Upper lobe of left lung (tissue), 6 donors: ENCODE measurements at regions not wholly inside any gene's neighbourhood (a gene's known extent, or its start where the extent isn't known, plus 50 kb on each side); places are given as distances from the start of the nearest gene placed in this dataset.

Experiments used
- ATAC-seq, 2 donors: fragments of 200-7000 bp; cut with Tn5 transposase; one replicate each; pipeline ENCODE4 v1.9.1; 2022; ENCODE audit warnings: mild to moderate bottlenecking in 2 of 2, moderate library complexity in 2 of 2; ENCODE audit not compliant: low FRiP score in 2 of 2
- DNase-seq, 2 donors: peaks; one replicate each; pipeline ENCODE4 v3.0.0-alpha.2; 2019 to 2020
- H3K27ac ChIP-seq, 4 donors: fragments of 200-600 bp; sonication (generic); one replicate each; pipeline ENCODE4 v1.5.1; 2016 to 2019
- H3K27me3 ChIP-seq, 4 donors: fragments of 200-600 bp; sonication (generic); one replicate each; pipeline ENCODE4 v1.5.1; 2017 to 2019
- H3K36me3 ChIP-seq, 4 donors: fragments of 200-600 bp; sonication (generic); one replicate each; pipeline ENCODE4 v1.5.1; 2016 to 2019
- H3K4me1 ChIP-seq, 4 donors: fragments of 200-600 bp; sonication (generic); one replicate each; pipeline ENCODE4 v1.5.1; 2018 to 2019
- H3K4me3 ChIP-seq, 4 donors: fragments of 200-600 bp; sonication (generic); one replicate each; pipeline ENCODE4 v1.5.1; 2017 to 2019; ENCODE audit warnings: mild to moderate bottlenecking in 2 of 4, moderate library complexity in 1 of 4
- H3K9me3 ChIP-seq, 4 donors: fragments of 200-600 bp; sonication (generic); one replicate each; pipeline ENCODE4 v1.5.1; 2018 to 2019
- EP300 ChIP-seq, 4 donors: sonication (generic); formaldehyde crosslinking; IDR thresholded peaks; one replicate each; pipeline ENCODE4 v1.5.1; 2017; ENCODE audit warnings: antibody characterized with exemption in 4 of 4, control low read depth in 2 of 4
- POLR2A ChIP-seq, 4 donors: fragments of 450-650 bp; IDR thresholded peaks; one replicate each; pipeline ENCODE4 v1.5.1; 2016 to 2017; ENCODE audit warnings: antibody characterized with exemption in 4 of 4, mild to moderate bottlenecking in 2 of 4
- POLR2AphosphoS5 ChIP-seq, 2 donors: sonication (generic); formaldehyde crosslinking; IDR thresholded peaks; one replicate each; pipeline ENCODE4 v1.5.1; 2017; ENCODE audit warnings: antibody characterized with exemption in 2 of 2
- WGBS, 2 donors: methylation state at CpG; one replicate each; pipeline ENCODE4 v1.1.5; 2017 to 2018; 5-methylcytosine and 5-hydroxymethylcytosine counted together
- TF ChIP-seq, protein P1 (sequence below), 6 experiments: fragments of 450-650 bp in 4 of 6; fragments of 200-600 bp in 2 of 6; sonication (generic) in 2 of 6; IDR thresholded peaks; one replicate each; pipeline ENCODE4 v1.5.1; 2016 to 2019; ENCODE audit warnings: antibody characterized with exemption in 6 of 6
- donor health status: DM: no; HTN: no; CAD: no; lungs with moderate emphysema.
- donor health status: DM: no; HTN: yes; CAD: no; lungs with severe emphysema.

DNA sequence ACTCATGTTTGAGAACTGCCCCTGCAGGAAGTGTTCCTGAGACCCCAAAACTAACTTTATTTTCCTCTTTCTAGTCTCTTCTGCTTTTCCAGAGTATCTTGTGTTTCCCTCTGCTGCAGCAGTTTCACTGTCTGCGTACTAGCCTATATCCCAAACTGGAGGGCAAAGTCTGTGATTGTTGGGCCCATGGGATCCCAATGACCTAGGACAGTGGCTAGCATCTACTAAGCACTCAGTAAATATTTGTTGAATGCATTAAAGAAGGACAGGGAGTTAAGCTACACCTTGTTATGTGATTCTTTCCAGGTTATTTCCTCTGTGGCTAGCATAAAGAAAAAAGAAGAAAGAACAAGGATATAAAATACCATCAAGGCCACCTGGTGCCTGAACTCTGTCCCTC is 210.6 kb upstream of the PHYHIPL start:
- ATAC-seq (no peak), DNase-seq (no peak)
- Histone ChIP-seq H3K4me3 (no peak overlapping the region), H3K36me3 (no peaks in the 10 kb centered on the region), H3K9me3 (no peaks in the 10 kb centered on the region), H3K4me1 (no peaks in the 10 kb centered on the region), H3K27me3 (no peaks in the 10 kb centered on the region), H3K27ac (no peak overlapping the region)
- TF ChIP-seq POLR2A (IDR thresholded peaks at IDR 0.05) (no peak), EP300 (IDR thresholded peaks at IDR 0.05) (no peak), POLR2AphosphoS5 (IDR thresholded peaks at IDR 0.05) (no peak)
- TF ChIP-seq, protein P1, sequence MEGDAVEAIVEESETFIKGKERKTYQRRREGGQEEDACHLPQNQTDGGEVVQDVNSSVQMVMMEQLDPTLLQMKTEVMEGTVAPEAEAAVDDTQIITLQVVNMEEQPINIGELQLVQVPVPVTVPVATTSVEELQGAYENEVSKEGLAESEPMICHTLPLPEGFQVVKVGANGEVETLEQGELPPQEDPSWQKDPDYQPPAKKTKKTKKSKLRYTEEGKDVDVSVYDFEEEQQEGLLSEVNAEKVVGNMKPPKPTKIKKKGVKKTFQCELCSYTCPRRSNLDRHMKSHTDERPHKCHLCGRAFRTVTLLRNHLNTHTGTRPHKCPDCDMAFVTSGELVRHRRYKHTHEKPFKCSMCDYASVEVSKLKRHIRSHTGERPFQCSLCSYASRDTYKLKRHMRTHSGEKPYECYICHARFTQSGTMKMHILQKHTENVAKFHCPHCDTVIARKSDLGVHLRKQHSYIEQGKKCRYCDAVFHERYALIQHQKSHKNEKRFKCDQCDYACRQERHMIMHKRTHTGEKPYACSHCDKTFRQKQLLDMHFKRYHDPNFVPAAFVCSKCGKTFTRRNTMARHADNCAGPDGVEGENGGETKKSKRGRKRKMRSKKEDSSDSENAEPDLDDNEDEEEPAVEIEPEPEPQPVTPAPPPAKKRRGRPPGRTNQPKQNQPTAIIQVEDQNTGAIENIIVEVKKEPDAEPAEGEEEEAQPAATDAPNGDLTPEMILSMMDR (IDR thresholded peaks at IDR 0.05), result no peak
- WGBS, 2 donors, result 100% methylated on average over 1 of the region's 1 CpG

DNA sequence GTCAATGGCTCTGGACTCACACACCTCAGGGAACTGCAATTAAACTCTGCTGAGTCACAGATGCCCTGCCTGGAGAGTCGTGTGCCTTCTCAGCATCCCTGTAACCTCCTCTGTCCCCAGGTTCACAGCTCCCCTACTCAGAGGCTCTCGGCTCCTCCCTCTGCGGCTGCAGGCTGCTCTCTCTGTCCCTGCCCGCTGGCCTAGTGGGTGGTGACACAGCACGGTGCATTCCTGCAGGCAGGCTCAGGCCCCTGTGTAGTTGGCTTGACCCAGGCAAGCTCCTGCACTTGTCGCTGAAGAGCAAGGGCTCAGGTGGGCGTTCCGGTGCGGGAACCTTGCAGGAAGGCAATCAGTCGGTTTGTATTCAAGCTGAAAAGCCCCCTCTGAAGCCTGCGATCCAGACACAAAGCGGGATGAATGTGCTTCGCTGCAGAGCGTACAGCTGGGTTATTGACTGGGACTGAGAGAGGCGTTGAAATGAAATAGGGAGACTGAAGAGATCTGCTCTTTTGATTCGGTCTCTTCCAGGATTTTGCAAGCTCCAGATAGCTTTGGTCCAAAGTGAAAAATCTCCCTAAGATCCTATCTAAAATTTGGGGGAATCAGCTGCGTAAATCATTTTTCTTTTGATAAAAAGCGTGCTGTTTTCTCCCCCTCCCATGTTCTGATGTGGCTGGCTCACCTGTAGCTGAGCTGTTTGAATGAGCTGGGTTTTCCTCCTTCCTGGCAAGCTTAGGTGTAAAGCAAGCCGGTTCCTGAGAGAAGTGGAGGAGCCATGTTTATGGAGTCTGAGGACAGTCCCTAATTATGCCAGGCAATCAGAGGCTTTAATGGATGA is 208.7 kb upstream of the PHYHIPL start:
- TF ChIP-seq, protein P1 (IDR thresholded peaks at IDR 0.05), result no peak
- TF ChIP-seq POLR2AphosphoS5 (IDR thresholded peaks at IDR 0.05) (no peak), POLR2A (IDR thresholded peaks at IDR 0.05) (no peak), EP300 (IDR thresholded peaks at IDR 0.05) (no peak)
- 26 to 50% methylated on average over 10 to 19 of the region's 19 CpGs for WGBS, 2 donors
- Histone ChIP-seq H3K4me3 (no peak overlapping the region), H3K27ac (no peak overlapping the region), H3K9me3 (no peaks in the 10 kb centered on the region), H3K36me3 (no peaks in the 10 kb centered on the region), H3K27me3 (no peaks in the 10 kb centered on the region), H3K4me1 (no peaks in the 10 kb centered on the region)
- ATAC-seq (peak; percentile 48 to 71), DNase-seq (peak in 1 of 2 donors; percentile 33)

- no peak overlapping the region for H3K27ac ChIP-seq
- H3K9me3 ChIP-seq, result no peaks in the 10 kb centered on the region
- no peaks in the 10 kb centered on the region for H3K27me3 ChIP-seq
- WGBS, 2 donors, result 48% methylated on average over 1 of the region's 1 CpG
- DNase-seq (no peak), ATAC-seq (no peak)
- H3K4me1 ChIP-seq, result no peaks in the 10 kb centered on the region
- H3K36me3 ChIP-seq, result no peaks in the 10 kb centered on the region
- H3K4me3 ChIP-seq, result no peak overlapping the region
- TF ChIP-seq, protein P1 (IDR thresholded peaks at IDR 0.05), result no peak
- TF ChIP-seq EP300 (IDR thresholded peaks at IDR 0.05) (no peak), POLR2A (IDR thresholded peaks at IDR 0.05) (no peak), POLR2AphosphoS5 (IDR thresholded peaks at IDR 0.05) (no peak)
Measured at GRCh38 chr10:58968389-58968755, 208.1 kb upstream of the PHYHIPL start.

GRCh38 chr10:58969576-58969975 is 206.9 kb upstream of the PHYHIPL start:
- DNase-seq (no peak), ATAC-seq (no peak)
- H3K4me1 ChIP-seq, result no peaks in the 10 kb centered on the region
- H3K36me3 ChIP-seq, result no peaks in the 10 kb centered on the region
- no peak overlapping the region for H3K4me3 ChIP-seq
- H3K9me3 ChIP-seq, result no peaks in the 10 kb centered on the region
- TF ChIP-seq EP300 (IDR thresholded peaks at IDR 0.05) (no peak), POLR2A (IDR thresholded peaks at IDR 0.05) (no peak), POLR2AphosphoS5 (IDR thresholded peaks at IDR 0.05) (no peak)
- TF ChIP-seq, protein P1 (IDR thresholded peaks at IDR 0.05), result no peak
- WGBS, 2 donors, result 64 to 77% methylated on average over 1 of the region's 1 CpG
- no peak overlapping the region for H3K27ac ChIP-seq
- no peaks in the 10 kb centered on the region for H3K27me3 ChIP-seq
